SK-N-SH treated with all-trans-retinoic acid at 6 μM for 48 hours (cell line): ENCODE measurements at regions not wholly inside any gene's neighbourhood (a gene's known extent, or its start where the extent isn't known, plus 50 kb on each side); places are given as distances from the start of the nearest gene placed in this dataset.

Source experiments
- ATAC-seq: fragments of 200-7000 bp; cut with Tn5 transposase; 3 replicates; pipeline ENCODE4 v1.9.1; 2020; ENCODE audit warnings: mild to moderate bottlenecking, moderate library complexity
- CSDC2 ChIP-seq: fragments of 250-450 bp; sonication (Bioruptor Pico); IDR thresholded peaks from 2 replicates; pipeline ENCODE4 v1.5.0; 2020; ENCODE audit warnings: mild to moderate bottlenecking, moderate library complexity
- ISL1 ChIP-seq: fragments of 250-450 bp; sonication (Bioruptor Pico); IDR thresholded peaks from 2 replicates; pipeline ENCODE4 v2.1.2; 2022; ENCODE audit warnings: mild to moderate bottlenecking, moderate library complexity
- OSR1 ChIP-seq: fragments of 250-450 bp; sonication (Bioruptor Pico); IDR thresholded peaks from 2 replicates; pipeline ENCODE4 v1.8.0; 2022; ENCODE audit warnings: moderate library complexity, mild to moderate bottlenecking, inconsistent platforms
- PATZ1 ChIP-seq: fragments of 250-450 bp; sonication (Bioruptor Pico); IDR thresholded peaks from 2 replicates; pipeline ENCODE4 v1.8.0; 2020; ENCODE audit warnings: mild to moderate bottlenecking, moderate library complexity, borderline replicate concordance
- PPARA ChIP-seq: fragments of 250-450 bp; sonication (Bioruptor Pico); IDR thresholded peaks from 2 replicates; pipeline ENCODE4 v1.5.0; 2020; ENCODE audit warnings: mild to moderate bottlenecking, borderline replicate concordance
- RARB ChIP-seq: fragments of 250-450 bp; sonication (Bioruptor Pico); IDR thresholded peaks from 2 replicates; pipeline ENCODE4 v1.8.0; 2021; ENCODE audit warnings: mild to moderate bottlenecking, moderate library complexity
- TOX ChIP-seq: fragments of 250-450 bp; sonication (Bioruptor Pico); IDR thresholded peaks from 2 replicates; pipeline ENCODE4 v1.8.0; 2021; ENCODE audit warnings: mild to moderate bottlenecking, moderate library complexity, borderline replicate concordance
- ZC3H10 ChIP-seq: fragments of 250-450 bp; sonication (Bioruptor Pico); IDR thresholded peaks from 2 replicates; pipeline ENCODE4 v1.5.1; 2021; ENCODE audit warnings: mild to moderate bottlenecking, moderate library complexity
- ZFP3 ChIP-seq: fragments of 250-450 bp; sonication (Bioruptor Pico); IDR thresholded peaks from 2 replicates; pipeline ENCODE4 v1.5.0; 2020; ENCODE audit warnings: mild to moderate bottlenecking, moderate library complexity
- ZFP30 ChIP-seq: fragments of 450-650 bp; formaldehyde crosslinking; IDR thresholded peaks from 2 replicates; pipeline ENCODE4 v1.5.0; 2022; ENCODE audit warnings: mild to moderate bottlenecking, moderate library complexity
- ZNF565 ChIP-seq: fragments of 450-650 bp; formaldehyde crosslinking; conservative IDR thresholded peaks from 2 replicates; pipeline ENCODE4 v1.5.0; 2020; ENCODE audit warnings: low read depth, mild to moderate bottlenecking, moderate library complexity
- ZNF8 ChIP-seq: fragments of 450-650 bp; formaldehyde crosslinking; IDR thresholded peaks from 2 replicates; pipeline ENCODE4 v1.5.0; 2020; ENCODE audit warnings: mild to moderate bottlenecking, moderate library complexity
- TF ChIP-seq, protein P1 (sequence below): fragments of 250-450 bp; sonication (Bioruptor Pico); IDR thresholded peaks from 2 replicates; pipeline ENCODE4 v1.5.0; 2020; ENCODE audit warnings: mild to moderate bottlenecking, moderate library complexity
- TF ChIP-seq, protein P2 (sequence below): fragments of 250-450 bp; sonication (Bioruptor Pico); IDR thresholded peaks from 2 replicates; pipeline ENCODE4 v1.5.1; 2021; ENCODE audit warnings: mild to moderate bottlenecking, moderate library complexity

DNA sequence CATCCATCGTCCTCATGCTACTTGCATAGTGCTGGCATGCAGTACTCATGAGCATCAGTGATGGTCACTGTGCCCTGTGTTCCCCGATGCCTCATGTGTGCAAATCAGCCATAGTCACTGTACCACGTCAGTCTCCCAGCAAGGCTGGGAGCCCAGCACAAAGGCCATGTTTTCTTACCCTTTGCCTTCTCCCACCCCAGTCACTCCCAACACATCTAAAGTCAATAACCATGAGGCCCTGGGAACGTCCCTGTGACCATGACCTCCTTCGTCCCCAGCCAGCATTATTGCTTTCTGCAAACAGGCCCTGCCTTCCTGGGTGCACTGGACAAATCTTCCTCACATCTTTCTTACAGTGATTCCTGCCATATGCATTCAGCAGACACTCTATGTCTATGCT is 406.1 kb downstream of the ICE1 start (continued):
- TF ChIP-seq, protein P1, sequence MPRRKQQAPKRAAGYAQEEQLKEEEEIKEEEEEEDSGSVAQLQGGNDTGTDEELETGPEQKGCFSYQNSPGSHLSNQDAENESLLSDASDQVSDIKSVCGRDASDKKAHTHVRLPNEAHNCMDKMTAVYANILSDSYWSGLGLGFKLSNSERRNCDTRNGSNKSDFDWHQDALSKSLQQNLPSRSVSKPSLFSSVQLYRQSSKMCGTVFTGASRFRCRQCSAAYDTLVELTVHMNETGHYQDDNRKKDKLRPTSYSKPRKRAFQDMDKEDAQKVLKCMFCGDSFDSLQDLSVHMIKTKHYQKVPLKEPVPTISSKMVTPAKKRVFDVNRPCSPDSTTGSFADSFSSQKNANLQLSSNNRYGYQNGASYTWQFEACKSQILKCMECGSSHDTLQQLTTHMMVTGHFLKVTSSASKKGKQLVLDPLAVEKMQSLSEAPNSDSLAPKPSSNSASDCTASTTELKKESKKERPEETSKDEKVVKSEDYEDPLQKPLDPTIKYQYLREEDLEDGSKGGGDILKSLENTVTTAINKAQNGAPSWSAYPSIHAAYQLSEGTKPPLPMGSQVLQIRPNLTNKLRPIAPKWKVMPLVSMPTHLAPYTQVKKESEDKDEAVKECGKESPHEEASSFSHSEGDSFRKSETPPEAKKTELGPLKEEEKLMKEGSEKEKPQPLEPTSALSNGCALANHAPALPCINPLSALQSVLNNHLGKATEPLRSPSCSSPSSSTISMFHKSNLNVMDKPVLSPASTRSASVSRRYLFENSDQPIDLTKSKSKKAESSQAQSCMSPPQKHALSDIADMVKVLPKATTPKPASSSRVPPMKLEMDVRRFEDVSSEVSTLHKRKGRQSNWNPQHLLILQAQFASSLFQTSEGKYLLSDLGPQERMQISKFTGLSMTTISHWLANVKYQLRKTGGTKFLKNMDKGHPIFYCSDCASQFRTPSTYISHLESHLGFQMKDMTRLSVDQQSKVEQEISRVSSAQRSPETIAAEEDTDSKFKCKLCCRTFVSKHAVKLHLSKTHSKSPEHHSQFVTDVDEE (CRISPR knock-in tag): no peak
- no peak for TF ChIP-seq PPARA (CRISPR knock-in tag)
- TF ChIP-seq PATZ1: no peak
- no peak for TF ChIP-seq ISL1 (CRISPR knock-in tag)
- TF ChIP-seq ZFP3 (CRISPR knock-in tag): no peak

DNA sequence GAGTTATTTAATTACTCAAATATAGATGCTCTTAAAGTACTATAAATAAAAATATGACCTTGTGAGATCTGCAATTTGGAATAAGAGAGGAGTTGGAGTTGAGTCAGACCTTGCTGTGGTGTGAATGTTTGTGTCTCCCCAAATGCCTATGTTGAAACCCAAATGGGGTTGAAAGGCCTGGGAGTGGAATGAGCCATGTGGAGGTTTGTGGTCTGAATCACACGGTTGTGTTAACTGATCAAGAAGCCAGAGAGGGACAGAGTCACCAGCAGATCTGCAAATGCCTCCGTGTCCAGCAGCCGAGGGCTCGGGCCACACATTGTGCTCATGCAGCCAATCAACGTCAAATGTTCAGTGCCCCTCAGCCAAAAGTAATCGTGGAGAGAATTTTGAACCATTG is 404.4 kb downstream of the ICE1 start:
- ATAC-seq: no peak
- TF ChIP-seq OSR1 (CRISPR knock-in tag) (no peak), RARB (CRISPR knock-in tag) (no peak), PATZ1 (no peak), ZFP30 (CRISPR knock-in tag) (no peak), PPARA (CRISPR knock-in tag) (no peak)
- TF ChIP-seq, protein P2, sequence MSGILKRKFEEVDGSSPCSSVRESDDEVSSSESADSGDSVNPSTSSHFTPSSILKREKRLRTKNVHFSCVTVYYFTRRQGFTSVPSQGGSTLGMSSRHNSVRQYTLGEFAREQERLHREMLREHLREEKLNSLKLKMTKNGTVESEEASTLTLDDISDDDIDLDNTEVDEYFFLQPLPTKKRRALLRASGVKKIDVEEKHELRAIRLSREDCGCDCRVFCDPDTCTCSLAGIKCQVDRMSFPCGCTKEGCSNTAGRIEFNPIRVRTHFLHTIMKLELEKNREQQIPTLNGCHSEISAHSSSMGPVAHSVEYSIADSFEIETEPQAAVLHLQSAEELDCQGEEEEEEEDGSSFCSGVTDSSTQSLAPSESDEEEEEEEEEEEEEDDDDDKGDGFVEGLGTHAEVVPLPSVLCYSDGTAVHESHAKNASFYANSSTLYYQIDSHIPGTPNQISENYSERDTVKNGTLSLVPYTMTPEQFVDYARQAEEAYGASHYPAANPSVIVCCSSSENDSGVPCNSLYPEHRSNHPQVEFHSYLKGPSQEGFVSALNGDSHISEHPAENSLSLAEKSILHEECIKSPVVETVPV (CRISPR knock-in tag): no peak
- TF ChIP-seq, protein P1 (CRISPR knock-in tag): no peak

- no peak for ATAC-seq
- TF ChIP-seq, protein P1 (CRISPR knock-in tag): no peak
- TF ChIP-seq OSR1 (CRISPR knock-in tag): no peak
- no peak for TF ChIP-seq TOX (CRISPR knock-in tag)
- no peak for TF ChIP-seq ZNF565 (CRISPR knock-in tag)
- TF ChIP-seq CSDC2 (CRISPR knock-in tag): no peak
- no peak for TF ChIP-seq ZNF8 (CRISPR knock-in tag)
- TF ChIP-seq ZC3H10 (CRISPR knock-in tag): no peak
Observed at GRCh38 chr5:5822729-5823257, 400.3 kb downstream of the ICE1 start.
